SJSA1 (cell line): ENCODE measurements at regions not wholly inside any gene's neighbourhood (a gene's known extent, or its start where the extent isn't known, plus 50 kb on each side); places are given as distances from the start of the nearest gene placed in this dataset.

ENCODE experiments used
- DNase-seq, 2 experiments: peaks; one replicate each; pipeline ENCODE4 v3.0.0-alpha.2; 2015 to 2020; ENCODE audit warnings: low spot score in 2 of 2, low read depth in 1 of 2
- H3K27ac ChIP-seq: fragments of 250-450 bp; sonication (Bioruptor Pico); 2 replicates; pipeline ENCODE4 v1.5.1; 2020; ENCODE audit warnings: mild to moderate bottlenecking, moderate library complexity
- H3K27me3 ChIP-seq: fragments of 250-450 bp; sonication (Bioruptor Pico); replicated peaks from 2 replicates; pipeline ENCODE4 v1.5.1; 2020; ENCODE audit warnings: mild to moderate bottlenecking, moderate library complexity
- H3K36me3 ChIP-seq: fragments of 250-450 bp; sonication (Bioruptor Pico); 2 replicates; pipeline ENCODE4 v1.5.1; 2020; ENCODE audit warnings: mild to moderate bottlenecking
- H3K4me1 ChIP-seq: fragments of 250-450 bp; sonication (Bioruptor Pico); replicated peaks from 2 replicates; pipeline ENCODE4 v1.6.1; 2021; ENCODE audit warnings: mild to moderate bottlenecking
- H3K4me3 ChIP-seq: fragments of 250-450 bp; sonication (Bioruptor Pico); 2 replicates; pipeline ENCODE4 v1.5.1; 2020; ENCODE audit warnings: mild to moderate bottlenecking
- H3K9me3 ChIP-seq: fragments of 250-450 bp; sonication (Bioruptor Pico); replicated peaks from 2 replicates; pipeline ENCODE4 v1.5.1; 2020; ENCODE audit warnings: mild to moderate bottlenecking

DNA sequence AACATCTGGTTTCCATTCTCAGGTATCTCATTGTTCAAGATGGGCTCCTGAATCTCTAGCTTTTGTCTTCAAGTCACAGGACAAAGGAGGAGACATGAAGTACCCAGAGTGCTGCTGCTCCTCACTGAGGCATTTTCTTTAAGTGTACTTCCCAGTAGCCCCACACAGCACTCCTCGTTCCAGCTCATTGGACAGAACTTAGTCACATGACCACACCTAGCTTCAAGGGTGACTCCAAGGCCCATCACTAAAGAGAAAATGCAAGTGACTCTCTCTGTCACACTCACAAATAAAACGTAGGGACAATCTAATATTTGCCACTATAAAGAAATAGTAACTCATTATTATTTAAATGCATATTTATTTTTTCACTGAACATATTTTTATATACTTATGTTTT is 58.3 kb upstream of the NEUROD6 start:
- H3K36me3 ChIP-seq: no peaks in the 10 kb centered on the region
- no peaks in the 10 kb centered on the region; the same call in 1 of the 2 replicates for H3K27me3 ChIP-seq
- no peaks in the 10 kb centered on the region for H3K9me3 ChIP-seq
- H3K4me1 ChIP-seq: no peaks in the 10 kb centered on the region
- no peak overlapping the region for H3K27ac ChIP-seq
- H3K4me3 ChIP-seq: no peak overlapping the region
- no peak for DNase-seq

DNA sequence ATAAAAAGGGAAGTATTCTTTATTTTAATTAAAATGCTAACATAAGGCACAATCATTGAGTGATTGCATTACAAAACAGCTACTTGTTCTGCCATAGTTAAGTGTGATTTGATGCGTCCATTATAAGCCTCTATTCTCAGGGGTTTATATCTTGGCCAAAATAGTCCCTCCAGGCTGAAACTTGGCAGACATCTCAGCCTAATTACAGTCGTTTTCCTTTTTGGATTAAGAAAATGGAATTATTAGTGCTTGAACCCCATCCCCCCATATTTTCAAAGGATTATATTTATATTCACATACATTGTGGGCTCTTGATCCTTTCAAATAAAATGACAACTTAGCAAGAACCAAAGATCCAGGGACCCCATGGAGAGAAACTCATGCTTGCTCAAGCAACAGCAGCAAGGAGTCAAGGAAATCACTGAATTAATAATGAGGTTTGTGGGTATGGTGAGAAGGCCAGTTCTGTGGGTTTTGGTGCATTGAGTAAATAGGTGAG is 66.7 kb upstream of the NEUROD6 start:
- H3K4me1 ChIP-seq: peaks cover 28% of the 10 kb centered on the region
- no peaks in the 10 kb centered on the region; the same call in 1 of the 2 replicates for H3K9me3 ChIP-seq
- H3K27me3 ChIP-seq: no peaks in the 10 kb centered on the region
- no peaks in the 10 kb centered on the region for H3K36me3 ChIP-seq
- no peak overlapping the region for H3K4me3 ChIP-seq
- no peak for DNase-seq
- H3K27ac ChIP-seq: no peak overlapping the region

DNA sequence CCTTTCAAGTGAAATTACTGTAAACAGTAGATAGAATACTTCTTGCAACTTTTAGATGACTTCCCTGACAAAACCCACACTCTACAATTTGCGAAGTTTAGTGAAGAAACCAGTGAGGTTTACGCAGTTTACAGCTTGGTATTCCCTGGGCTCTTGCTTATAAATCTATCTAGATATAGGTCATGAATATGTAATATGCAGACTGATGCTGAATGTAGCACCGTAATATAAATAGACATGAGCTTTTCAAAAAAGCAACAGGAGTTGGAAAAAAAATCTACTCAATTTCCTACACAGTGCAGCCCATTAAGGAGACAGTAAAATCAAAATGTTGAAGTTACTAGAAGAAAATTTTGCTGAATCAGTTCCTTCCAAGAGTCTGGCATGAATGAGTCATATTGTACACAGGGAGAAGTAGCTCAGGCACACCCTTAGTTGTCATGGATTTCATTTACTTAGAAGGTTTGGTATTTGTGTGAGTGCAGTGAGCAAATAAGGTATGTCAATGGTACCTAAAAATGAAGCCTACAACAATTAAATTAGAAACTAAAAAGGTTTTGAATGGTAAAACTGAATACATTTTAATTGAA is 67.7 kb upstream of the NEUROD6 start:
- DNase-seq: peak in 1 of 2 experiments; percentile 48
- peaks cover 28% of the 10 kb centered on the region for H3K4me1 ChIP-seq
- H3K27ac ChIP-seq: peak overlapping the region; percentile 35
- no peaks in the 10 kb centered on the region; the same call in 1 of the 2 replicates for H3K9me3 ChIP-seq
- H3K4me3 ChIP-seq: no peak overlapping the region
- H3K36me3 ChIP-seq: no peaks in the 10 kb centered on the region
- H3K27me3 ChIP-seq: no peaks in the 10 kb centered on the region

DNA sequence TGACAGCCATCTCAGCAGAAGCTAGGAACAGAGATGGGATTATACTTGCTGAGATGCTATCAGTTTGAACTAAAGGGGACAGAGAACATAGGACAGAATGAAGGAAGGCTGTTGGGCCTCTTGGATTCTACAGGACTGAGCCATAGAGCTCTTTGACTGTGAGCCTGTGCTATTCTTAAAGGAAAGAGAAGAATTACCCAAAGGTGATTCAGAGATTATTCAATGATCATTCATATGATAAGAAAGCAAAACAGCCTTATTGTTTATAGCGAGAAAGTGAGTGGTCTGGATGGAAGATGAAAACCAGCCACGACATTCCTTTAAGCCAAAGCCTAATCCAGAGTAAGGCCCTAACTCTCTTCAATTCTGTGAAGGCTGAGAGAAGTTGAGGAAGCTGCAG is 69.7 kb upstream of the NEUROD6 start:
- DNase-seq: no peak
- Histone ChIP-seq H3K4me1 (peaks cover 28% of the 10 kb centered on the region), H3K27me3 (no peaks in the 10 kb centered on the region), H3K9me3 (no peaks in the 10 kb centered on the region; the same call in 1 of the 2 replicates), H3K4me3 (no peak overlapping the region), H3K27ac (no peak overlapping the region), H3K36me3 (no peaks in the 10 kb centered on the region)

DNA sequence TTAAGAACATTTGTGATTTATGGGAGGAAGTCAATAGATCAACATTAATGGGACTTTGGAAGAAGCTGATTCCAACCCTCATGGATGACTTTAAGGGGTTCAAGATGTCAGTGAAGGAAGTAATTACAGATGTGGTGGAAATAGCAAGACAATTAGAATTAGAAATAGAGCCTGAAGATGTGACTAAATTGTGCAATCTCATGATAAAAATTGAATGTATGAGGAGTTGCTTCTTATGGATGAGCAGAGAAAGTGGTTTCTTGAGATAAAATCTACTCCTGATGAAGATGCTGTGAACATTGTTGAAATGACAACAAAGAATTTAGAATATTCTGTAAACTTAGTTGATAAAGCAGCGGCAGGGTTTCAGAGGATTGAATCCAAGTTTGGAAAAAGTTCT is 70.9 kb upstream of the NEUROD6 start:
- Histone ChIP-seq H3K27ac (no peak overlapping the region), H3K9me3 (no peaks in the 10 kb centered on the region; the same call in 1 of the 2 replicates), H3K36me3 (no peaks in the 10 kb centered on the region), H3K4me3 (no peak overlapping the region), H3K4me1 (peaks cover 28% of the 10 kb centered on the region), H3K27me3 (no peaks in the 10 kb centered on the region)
- DNase-seq: no peak

DNA sequence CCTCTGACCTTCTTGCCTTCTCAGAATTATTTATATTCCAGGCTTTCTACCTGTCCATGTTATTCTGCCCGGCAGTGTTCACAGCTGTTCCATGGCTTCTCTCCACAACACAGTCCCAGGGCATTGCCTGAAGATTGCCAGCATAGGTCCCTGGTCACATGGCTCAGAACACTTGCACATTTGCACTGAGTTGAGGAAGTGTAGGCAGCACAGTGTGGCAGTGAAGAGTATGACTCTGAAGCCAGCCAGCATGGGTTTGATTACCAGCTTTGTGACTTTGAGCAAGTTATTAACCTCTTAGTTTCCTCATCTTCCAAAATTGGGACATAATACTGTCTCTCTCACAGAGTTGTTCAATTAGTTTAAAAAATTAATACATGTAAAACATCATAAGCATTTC is 73.2 kb upstream of the NEUROD6 start:
- no peaks in the 10 kb centered on the region; the same call in 1 of the 2 replicates for H3K9me3 ChIP-seq
- peaks cover 23% of the 10 kb centered on the region for H3K4me1 ChIP-seq
- H3K36me3 ChIP-seq: no peaks in the 10 kb centered on the region
- H3K27ac ChIP-seq: no peak overlapping the region
- no peak overlapping the region for H3K4me3 ChIP-seq
- H3K27me3 ChIP-seq: no peaks in the 10 kb centered on the region
- DNase-seq: no peak

DNA sequence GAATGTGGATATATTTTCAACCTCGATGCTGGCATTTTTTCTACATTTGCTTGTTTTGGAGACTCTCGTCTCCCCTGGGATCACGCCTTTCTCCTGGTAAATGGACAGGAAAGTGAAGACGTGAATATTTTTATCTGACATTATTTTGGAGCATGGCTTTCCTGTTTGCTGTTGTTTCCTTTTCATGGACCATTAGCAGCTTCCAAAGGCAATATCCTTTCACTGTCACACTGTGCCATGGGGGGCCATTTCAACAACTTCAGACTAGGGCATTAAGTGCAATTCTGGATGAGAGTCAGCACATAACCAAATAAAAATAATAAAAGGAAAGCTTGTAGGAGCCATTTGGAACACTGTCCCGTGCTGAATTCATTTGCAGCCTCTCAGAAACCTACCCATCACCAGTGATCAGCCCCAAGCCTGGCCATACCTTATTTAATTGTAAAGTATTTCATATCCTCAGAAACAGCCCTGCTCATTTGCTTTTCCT is 75.9 kb upstream of the NEUROD6 start:
- H3K36me3 ChIP-seq: no peaks in the 10 kb centered on the region
- no peaks in the 10 kb centered on the region for H3K9me3 ChIP-seq
- no peaks in the 10 kb centered on the region for H3K27me3 ChIP-seq
- peaks cover 11% of the 10 kb centered on the region for H3K4me1 ChIP-seq
- DNase-seq: no peak
- no peak overlapping the region for H3K27ac ChIP-seq
- H3K4me3 ChIP-seq: no peak overlapping the region

DNA sequence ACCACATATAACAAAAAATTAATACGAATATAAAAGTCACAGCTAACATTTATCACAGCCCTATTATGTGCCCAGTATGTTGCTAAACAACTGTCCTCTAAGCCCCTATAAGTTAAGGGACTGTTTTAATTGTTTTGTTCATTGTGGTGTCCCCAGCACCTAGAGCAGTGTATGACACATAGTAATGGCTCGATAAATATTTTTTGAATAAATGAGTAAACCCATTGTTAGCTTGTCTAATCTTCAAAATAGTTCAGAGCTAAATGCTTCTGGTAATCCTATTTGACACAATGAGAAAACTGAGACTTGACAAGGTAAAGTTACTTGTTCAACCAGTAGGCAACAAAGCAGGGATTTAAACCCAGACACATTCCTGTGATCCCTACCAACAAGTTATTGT is 78.4 kb upstream of the NEUROD6 start:
- H3K27ac ChIP-seq: no peak overlapping the region
- peak in 1 of 2 experiments; percentile 22 for DNase-seq
- no peaks in the 10 kb centered on the region for H3K36me3 ChIP-seq
- no peaks in the 10 kb centered on the region for H3K9me3 ChIP-seq
- H3K4me1 ChIP-seq: peaks cover 11% of the 10 kb centered on the region
- H3K4me3 ChIP-seq: no peak overlapping the region
- H3K27me3 ChIP-seq: no peaks in the 10 kb centered on the region

DNA sequence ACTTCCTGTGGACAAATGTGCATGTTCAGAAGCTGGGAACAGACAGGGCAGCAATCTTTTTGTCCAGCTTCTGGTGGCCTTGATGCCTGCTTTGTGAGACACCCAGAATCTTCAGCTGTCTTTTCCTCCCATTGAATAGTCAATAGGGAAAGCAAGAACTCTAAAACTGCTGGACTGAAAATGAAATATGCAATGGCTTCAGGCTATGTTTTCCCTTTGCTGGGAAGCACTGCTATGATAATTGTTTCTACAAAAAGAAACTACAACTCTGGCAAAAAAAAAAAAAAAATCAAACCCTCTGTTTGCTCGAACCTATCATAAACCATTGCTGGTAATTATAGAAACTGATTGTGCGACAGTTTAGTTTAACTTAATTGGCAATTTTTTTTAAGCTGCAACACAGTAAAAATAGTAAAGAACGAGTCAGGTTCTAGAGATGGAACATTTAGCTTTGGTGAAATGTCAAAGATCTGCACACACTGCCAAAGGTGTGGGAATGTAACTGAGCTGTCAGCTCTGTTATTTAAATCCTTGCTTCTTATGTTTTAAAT is 79.1 kb upstream of the NEUROD6 start:
- no peaks in the 10 kb centered on the region for H3K36me3 ChIP-seq
- no peaks in the 10 kb centered on the region for H3K9me3 ChIP-seq
- peaks cover 11% of the 10 kb centered on the region for H3K4me1 ChIP-seq
- H3K27ac ChIP-seq: no peak overlapping the region
- no peaks in the 10 kb centered on the region for H3K27me3 ChIP-seq
- no peak for DNase-seq
- no peak overlapping the region for H3K4me3 ChIP-seq

DNA sequence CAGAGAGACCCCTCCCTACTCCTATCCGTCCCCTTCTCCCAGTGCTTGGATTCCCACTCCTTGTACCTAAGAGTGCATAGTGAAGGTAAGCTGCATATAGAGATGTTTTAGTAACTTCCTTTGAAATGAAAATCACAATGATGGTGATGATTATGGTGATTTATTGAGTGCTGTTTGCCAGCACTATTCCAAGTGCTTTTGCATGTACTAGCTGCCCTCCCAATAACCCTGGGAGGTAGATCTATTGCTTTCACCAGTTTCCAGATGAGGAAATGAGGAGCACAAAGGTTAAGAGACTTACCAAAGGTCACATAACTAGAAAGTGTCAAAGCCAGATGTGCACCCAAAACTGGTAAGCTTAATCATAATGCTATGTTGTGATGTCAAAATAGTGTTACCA is 80.4 kb upstream of the NEUROD6 start:
- Histone ChIP-seq H3K27ac (no peak overlapping the region), H3K27me3 (no peaks in the 10 kb centered on the region; the same call in 1 of the 2 replicates)

DNA sequence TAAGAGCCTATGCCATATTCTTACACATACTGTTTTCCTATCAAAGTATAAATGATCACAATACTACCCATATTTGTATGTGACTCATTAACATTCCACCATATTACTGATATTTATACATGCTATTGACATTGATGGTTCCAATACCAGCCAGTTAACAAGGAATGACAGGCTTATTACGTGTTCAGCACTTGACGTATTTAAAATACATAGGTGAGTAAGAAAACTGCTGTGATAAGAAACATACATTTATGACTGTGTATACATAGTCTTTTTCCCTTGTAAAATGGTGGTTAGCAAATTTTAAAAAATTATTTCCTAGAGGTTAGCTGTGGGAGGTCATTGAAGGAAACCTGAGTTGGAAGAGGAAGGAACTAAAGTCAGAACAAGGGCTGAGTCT is 81.1 kb upstream of the NEUROD6 start:
- H3K9me3 ChIP-seq: no peaks in the 10 kb centered on the region
- DNase-seq: no peak
- H3K27ac ChIP-seq: no peak overlapping the region

More for the DNA sequence above, 80.4 kb upstream of the NEUROD6 start:
- H3K9me3 ChIP-seq: no peaks in the 10 kb centered on the region
- DNase-seq: no peak
- peaks cover 11% of the 10 kb centered on the region for H3K4me1 ChIP-seq
- no peaks in the 10 kb centered on the region for H3K36me3 ChIP-seq
- H3K4me3 ChIP-seq: no peak overlapping the region

DNA sequence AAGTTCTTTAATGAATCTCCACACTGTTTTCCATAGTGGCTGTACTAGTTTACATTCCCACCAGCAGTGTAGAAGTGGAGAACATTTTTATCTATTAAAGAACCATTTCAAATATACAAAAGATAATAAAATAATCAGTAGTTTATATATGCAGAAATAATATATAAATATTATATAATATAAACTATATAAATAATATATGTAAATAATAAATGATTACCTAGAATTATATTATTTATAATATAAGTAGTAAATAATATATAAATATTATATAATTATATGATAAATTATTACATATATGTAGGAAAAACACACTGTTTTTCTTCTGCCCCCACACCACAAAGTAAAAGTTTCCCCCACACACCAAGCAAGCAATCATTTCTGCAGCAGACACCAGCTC is 83.5 kb upstream of the NEUROD6 start:
- no peaks in the 10 kb centered on the region for H3K36me3 ChIP-seq
- no peak overlapping the region for H3K27ac ChIP-seq
- no peaks in the 10 kb centered on the region; the same call in none of the 2 replicates for H3K27me3 ChIP-seq
- peaks cover 4% of the 10 kb centered on the region; the same call in 1 of the 2 replicates for H3K4me1 ChIP-seq
- no peak overlapping the region for H3K4me3 ChIP-seq
- H3K9me3 ChIP-seq: no peaks in the 10 kb centered on the region
- DNase-seq: no peak

More for the DNA sequence above, 81.1 kb upstream of the NEUROD6 start:
- Histone ChIP-seq H3K27me3 (no peaks in the 10 kb centered on the region; the same call in none of the 2 replicates), H3K4me1 (peaks cover 11% of the 10 kb centered on the region), H3K36me3 (no peaks in the 10 kb centered on the region), H3K4me3 (no peak overlapping the region)

DNA sequence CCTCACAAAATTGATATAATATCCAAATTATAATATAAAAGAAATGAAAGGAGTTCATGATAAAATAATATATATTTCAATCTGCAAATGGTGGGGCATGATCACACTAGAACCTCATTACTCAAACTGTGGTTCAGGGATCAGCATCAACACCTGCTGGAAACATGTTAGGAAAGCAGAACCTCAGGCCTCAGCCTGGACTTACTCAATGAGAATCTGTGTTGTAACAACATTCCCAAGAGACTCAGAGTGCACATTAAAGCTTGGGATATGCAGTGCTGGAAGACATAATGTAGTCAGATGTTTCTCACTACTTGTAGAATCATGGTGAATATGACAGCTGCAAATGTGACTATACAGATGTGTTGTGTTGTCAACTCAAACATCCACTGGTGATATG is 81.7 kb upstream of the ITPRID1 start:
- H3K9me3 ChIP-seq: no peaks in the 10 kb centered on the region
- H3K36me3 ChIP-seq: no peaks in the 10 kb centered on the region
- H3K4me1 ChIP-seq: no peaks in the 10 kb centered on the region
- no peak overlapping the region for H3K4me3 ChIP-seq
- DNase-seq: no peak
- no peaks in the 10 kb centered on the region for H3K27me3 ChIP-seq
- no peak overlapping the region for H3K27ac ChIP-seq

DNA sequence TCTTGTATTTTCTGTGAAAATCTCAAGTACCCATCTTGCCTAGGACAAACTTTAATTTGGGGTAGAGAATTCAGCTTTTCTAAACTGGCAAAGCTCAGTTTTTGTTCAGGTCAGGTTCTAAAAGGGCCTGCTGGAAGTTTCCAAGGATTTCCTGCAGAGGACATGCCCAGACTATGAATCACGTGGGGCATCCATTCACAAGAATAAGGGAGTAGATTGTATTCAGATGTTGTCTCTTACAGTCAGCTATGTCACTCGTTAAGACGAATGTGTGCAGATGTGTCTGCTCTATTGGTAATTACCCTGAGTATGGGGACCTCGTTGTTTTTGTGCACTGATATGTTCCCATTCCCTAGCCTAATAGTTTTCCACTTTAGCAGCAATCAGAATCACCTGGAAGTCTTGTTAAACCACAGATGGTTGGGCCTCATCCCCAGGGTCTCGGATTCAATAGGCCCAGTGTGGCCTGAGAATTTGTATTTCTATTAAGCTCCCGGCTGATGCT is 81.0 kb upstream of the ITPRID1 start:
- Histone ChIP-seq H3K27ac (no peak overlapping the region), H3K4me3 (no peak overlapping the region), H3K36me3 (no peaks in the 10 kb centered on the region), H3K4me1 (no peaks in the 10 kb centered on the region), H3K27me3 (no peaks in the 10 kb centered on the region), H3K9me3 (no peaks in the 10 kb centered on the region)
- DNase-seq: no peak
